K562 (cell line): ENCODE measurements at regions not wholly inside any gene's neighbourhood (a gene's known extent, or its start where the extent isn't known, plus 50 kb on each side); places are given as distances from the start of the nearest gene placed in this dataset.

Experiments used
- ATAC-seq: fragments of 200-7000 bp; cut with Tn5 transposase; 3 replicates; pipeline ENCODE4 v1.9.1; 2020; ENCODE audit warnings: moderate library complexity
- BruUV-seq: library from RNA; stranded (reverse); fragments of 400-500 nt; replicated peaks from 2 replicates; lab custom pipeline; 2021; lab: Mats Ljungman, UMichigan
- CTCF ChIA-PET: fragments of 300-600 bp; formaldehyde crosslinking; extraction: SDS; loops from one replicate; lab custom pipeline; 2021; ENCODE audit warnings: low intra/inter-chr PET ratio; lab: Yijun Ruan, JAX
- POLR2A ChIA-PET: fragments of 300-600, 350-650 bp; sonication (Branson Sonifier 250); formaldehyde crosslinking; extraction: SDS; loops from one replicate; lab custom pipeline; 2021; ENCODE audit warnings: antibody characterized with exemption, inconsistent platforms; lab: Yijun Ruan, JAX
- DNase-seq, 4 experiments: peaks; one replicate each; pipeline versions ENCODE4 v3.0.0 to v3.0.0-alpha.2; 2011 to 2018; ENCODE audit warnings: low spot score in 3 of 4, mixed read lengths in 3 of 4; ENCODE audit errors: extremely low read depth in 1 of 4
- FAIRE-seq: peaks from 2 replicates; lab custom pipeline; 2011; peaks lifted over from hg19 to GRCh38; lab: Jason Lieb, UNC
- H2AFZ ChIP-seq: 2 replicates; pipeline ENCODE4 v1.6.0; 2011; ENCODE audit warnings: low read depth, low read length, control low read depth, inconsistent platforms
- H3K27ac ChIP-seq: fragments of 200-600 bp; 3 replicates; pipeline ENCODE4 v1.8.0; 2011; ENCODE audit warnings: low read depth, mild to moderate bottlenecking, control low read depth, inconsistent platforms, low read length, moderate library complexity, mixed read lengths; ENCODE audit errors: extremely low read depth
- H3K27me3 ChIP-seq, 2 experiments: fragments of 300-600 bp in 1 of 2; 2 replicates in 1 of 2; 3 replicates in 1 of 2; pipeline versions ENCODE4 v1.6.0 to v1.8.0; 2011; ENCODE audit warnings: inconsistent platforms in 2 of 2, low read length in 2 of 2, mild to moderate bottlenecking in 1 of 2, mixed read lengths in 1 of 2, moderate library complexity in 1 of 2; ENCODE audit not compliant: control insufficient read depth in 2 of 2, insufficient read depth in 2 of 2
- H3K36me3 ChIP-seq: fragments of 300-600 bp; 3 replicates; pipeline ENCODE4 v1.8.0; 2011; ENCODE audit warnings: mild to moderate bottlenecking, low read length, inconsistent platforms; ENCODE audit not compliant: control insufficient read depth, insufficient read depth
- H3K4me1 ChIP-seq, 2 experiments: fragments of 200-600 bp in 1 of 2; replicated peaks in 1 of 2; 2 replicates in 1 of 2; 3 replicates in 1 of 2; pipeline versions ENCODE4 v1.5.1 to v1.8.0; 2011; ENCODE audit warnings: inconsistent platforms in 2 of 2, low read length in 2 of 2, mild to moderate bottlenecking in 1 of 2, mixed read lengths in 1 of 2, moderate library complexity in 1 of 2; ENCODE audit not compliant: control insufficient read depth in 2 of 2, insufficient read depth in 2 of 2
- H3K4me2 ChIP-seq: 2 replicates; pipeline ENCODE4 v1.6.1; 2011; ENCODE audit warnings: low read length, control low read depth, inconsistent platforms, mixed read lengths; ENCODE audit not compliant: insufficient read depth
- H3K4me3 ChIP-seq: fragments of 200-600 bp; sonication (generic), shearing (Covaris generic); 2 replicates; pipeline ENCODE4 v1.5.1; 2016; ENCODE audit warnings: control low read depth, inconsistent platforms
- H3K79me2 ChIP-seq: fragments of 200-600 bp; 3 replicates; pipeline ENCODE4 v1.8.0; 2011; ENCODE audit warnings: low read length, inconsistent platforms; ENCODE audit not compliant: control insufficient read depth, insufficient read depth
- H3K9ac ChIP-seq, 2 experiments: 2 replicates each; pipeline versions ENCODE4 v1.6.0 to v1.6.1; 2011; ENCODE audit warnings: low read depth in 2 of 2, low read length in 2 of 2, control low read depth in 1 of 2, inconsistent platforms in 1 of 2, mild to moderate bottlenecking in 1 of 2, mixed read lengths in 1 of 2; ENCODE audit not compliant: insufficient read depth in 1 of 2
- H3K9me1 ChIP-seq: one replicate; pipeline ENCODE4 v1.6.0; 2011; ENCODE audit warnings: inconsistent platforms, mild to moderate bottlenecking, low read length, moderate library complexity; ENCODE audit not compliant: control insufficient read depth, insufficient read depth
- H3K9me3 ChIP-seq: replicated peaks from 2 replicates; pipeline ENCODE4 v1.5.1; 2011; ENCODE audit warnings: low read depth, low read length, inconsistent platforms; ENCODE audit not compliant: control insufficient read depth, insufficient read depth
- H4K20me1 ChIP-seq: replicated peaks from 2 replicates; pipeline ENCODE4 v1.6.1; 2011; ENCODE audit warnings: low read length, inconsistent platforms, mixed read lengths; ENCODE audit not compliant: control insufficient read depth, insufficient read depth
- CBFA2T3 ChIP-seq: fragments of 450-650 bp; IDR thresholded peaks from 2 replicates; pipeline ENCODE4 v1.6.1; 2017
- CBX1 ChIP-seq: sonication (generic); IDR thresholded peaks from 2 replicates; pipeline ENCODE4 v1.6.1; 2016; ENCODE audit warnings: antibody characterized with exemption, low read depth, mild to moderate bottlenecking
- CBX3 ChIP-seq, 2 experiments: IDR thresholded peaks; 1 replicate in 1 of 2; 2 replicates in 1 of 2; pipeline ENCODE4 v1.6.1; 2012; ENCODE audit warnings: inconsistent platforms in 2 of 2, low read length in 2 of 2, borderline replicate concordance in 1 of 2, control low read depth in 1 of 2
- CBX5 ChIP-seq: IDR thresholded peaks from 2 replicates; pipeline ENCODE4 v1.6.1; 2014; ENCODE audit warnings: low read depth, borderline replicate concordance
- DPF2 ChIP-seq: fragments of 450-650 bp; IDR thresholded peaks from 2 replicates; pipeline ENCODE4 v1.6.1; 2016
- HEY1 ChIP-seq: fragments of 250-450 bp; sonication (Bioruptor Pico); IDR thresholded peaks from 2 replicates; pipeline ENCODE4 v1.5.0; 2020; ENCODE audit warnings: mild to moderate bottlenecking, moderate library complexity, borderline replicate concordance
- RBBP5 ChIP-seq: fragments of 200-600 bp; sonication (generic); IDR thresholded peaks from 2 replicates; pipeline ENCODE4 v1.6.1; 2012; ENCODE audit warnings: borderline replicate concordance, mild to moderate bottlenecking, low read length, control low read depth, inconsistent platforms; ENCODE audit not compliant: insufficient read depth, poor library complexity, severe bottlenecking
- SIRT6 ChIP-seq: IDR thresholded peaks from one replicate; pipeline ENCODE4 v1.6.1; 2012; ENCODE audit warnings: low read depth, mild to moderate bottlenecking, control low read depth, inconsistent platforms, low read length, moderate library complexity
- SMARCE1 ChIP-seq: fragments of 450-650 bp; IDR thresholded peaks from 2 replicates; pipeline ENCODE4 v1.7.1; 2016; ENCODE audit warnings: mild to moderate bottlenecking
- ZFP36 ChIP-seq: fragments of 150-350 bp; IDR thresholded peaks from 2 replicates; pipeline ENCODE4 v1.6.1; 2018; ENCODE audit warnings: low read length, low read depth; ENCODE audit not compliant: partially characterized antibody
- WGBS: fragments of 100-300 bp; shearing (Covaris generic); methylation state at CpG from one replicate; pipeline ENCODE4 v1.1.6; 2016; ENCODE audit warnings: low coverage, mixed read lengths; ENCODE audit not compliant: insufficient coverage; ENCODE audit errors: missing lambda C conversion rate; 5-methylcytosine and 5-hydroxymethylcytosine counted together
- in situ Hi-C: fragments of 300-500 bp; cut with MboI; formaldehyde crosslinking; loops from 4 replicates; pipeline ENCODE4 v1.15.0; 2018; ENCODE audit warnings: inconsistent platforms, mixed read lengths
- intact Hi-C: fragments of 100-400 bp; cut with micrococcal nuclease; formaldehyde crosslinking; loops from 2 replicates; pipeline ENCODE4 v1.14.2; 2022
- TF ChIP-seq, protein P1 (sequence below): fragments of 450-650 bp; IDR thresholded peaks from 2 replicates; pipeline ENCODE4 v1.6.1; 2016; ENCODE audit warnings: missing biosample characterization, missing genetic modification characterization
- TF ChIP-seq, protein P2 (sequence below), 3 experiments: fragments of 200-800 bp in 1 of 3; fragments of 250-450 bp in 1 of 3; fragments of 450-650 bp in 1 of 3; sonication (Bioruptor Pico) in 1 of 3; sonication (Bioruptor generic) in 1 of 3; formaldehyde crosslinking in 1 of 3; IDR thresholded peaks; 2 replicates each; pipeline versions ENCODE4 v1.6.1 to v1.8.0; 2016 to 2022; ENCODE audit warnings: mild to moderate bottlenecking in 2 of 3, missing genetic modification characterization in 2 of 3, missing compliant biosample characterization in 1 of 3, moderate library complexity in 1 of 3

DNA sequence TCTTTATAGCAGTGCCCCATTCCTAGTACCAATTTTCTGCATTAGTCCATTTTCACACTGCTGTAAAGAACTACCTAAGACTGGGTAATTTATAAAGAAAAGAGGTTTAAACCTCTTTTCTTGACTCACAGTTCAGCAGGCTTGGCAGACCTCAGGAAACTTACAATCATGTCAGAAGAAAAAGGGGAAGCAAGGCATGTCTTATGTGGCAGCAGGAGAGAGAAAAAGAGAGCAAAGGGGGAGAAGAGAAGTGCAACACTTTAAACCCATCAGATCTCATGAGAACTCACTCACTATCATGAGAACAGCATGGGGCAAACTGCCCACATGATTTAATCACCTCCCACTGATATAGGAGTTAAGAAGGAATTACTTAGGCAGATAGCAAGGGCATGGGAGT, 101.6 kb upstream of the PLEKHG7 start:
- no peaks in the 10 kb centered on the region for H3K36me3 ChIP-seq
- CTCF ChIA-PET: no interaction called here
- H3K27me3 ChIP-seq: no peaks in the 10 kb centered on the region
- no peaks in the 10 kb centered on the region; the same call in 1 of the 2 replicates for H3K9me3 ChIP-seq
- DNase-seq: no peak
- no peak for FAIRE-seq
- no peaks in the 10 kb centered on the region for H4K20me1 ChIP-seq
- POLR2A ChIA-PET: no interaction called here
- intact Hi-C loops (no loop called here), in situ Hi-C loops (no loop called here)
- no TSS peak for BruUV-seq
- no peak overlapping the region for H3K9ac ChIP-seq
- H3K27ac ChIP-seq: no peak overlapping the region
- peak; percentile 12; the same call in 1 of the 2 replicates for TF ChIP-seq CBFA2T3
- TF ChIP-seq SMARCE1: no peak
- no peak for TF ChIP-seq DPF2
- no peaks in the 10 kb centered on the region for H3K79me2 ChIP-seq
- no peaks in the 10 kb centered on the region for H3K9me1 ChIP-seq
- H3K4me2 ChIP-seq: no peak overlapping the region
- H2AFZ ChIP-seq: no peak overlapping the region
- H3K4me1 ChIP-seq: no peaks in the 10 kb centered on the region
- ATAC-seq: no peak
- no peak overlapping the region for H3K4me3 ChIP-seq

DNA sequence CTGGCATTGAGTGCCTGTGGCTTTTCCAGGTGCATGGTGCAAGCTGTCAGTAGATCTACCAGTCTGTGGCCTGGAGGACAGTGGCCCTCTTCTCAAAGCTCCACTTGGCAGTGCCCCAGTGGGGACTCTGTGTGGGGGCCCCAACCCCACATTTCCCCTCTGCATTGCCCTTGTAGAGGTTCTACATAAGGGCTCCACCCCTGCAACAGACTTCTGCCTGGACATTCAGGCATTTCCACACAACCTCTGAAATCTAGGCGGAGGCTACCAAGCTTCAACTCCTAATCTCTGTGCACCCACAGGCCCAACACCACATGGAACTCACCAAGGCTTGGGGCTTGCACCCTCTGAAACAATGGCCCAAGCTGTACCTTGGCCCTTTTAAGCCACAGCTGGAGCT, 102.7 kb upstream of the PLEKHG7 start:
- ChIA-PET POLR2A (interaction anchor here (0.6 kb wide), 1 partner anchor 844 kb away, joined by 5 read pairs; no protein-coding TSS in a partner anchor), CTCF (no interaction called here)
- no peaks in the 10 kb centered on the region for H3K27me3 ChIP-seq
- DNase-seq (no peak), FAIRE-seq (no peak), ATAC-seq (no peak)
- H3K9me1 ChIP-seq: no peaks in the 10 kb centered on the region
- no peak overlapping the region for H3K27ac ChIP-seq
- TF ChIP-seq CBX1 (0 out of 2 replicates have a peak, but pooled peaks have one; percentile 47), RBBP5 (no peak), CBX3 (IDR thresholded peaks at IDR 0.05; ENCODE audit: borderline replicate concordance in 1 of 2, low read length in 2 of 2) (0 out of 3 replicates have a peak, but pooled peaks of 1 of the 2 experiments have one; percentile 27), CBX5 (peak; percentile 75), SIRT6 (no peak), HEY1 (CRISPR knock-in tag) (no peak), ZFP36 (peak; percentile 42)
- TF ChIP-seq, protein P1, sequence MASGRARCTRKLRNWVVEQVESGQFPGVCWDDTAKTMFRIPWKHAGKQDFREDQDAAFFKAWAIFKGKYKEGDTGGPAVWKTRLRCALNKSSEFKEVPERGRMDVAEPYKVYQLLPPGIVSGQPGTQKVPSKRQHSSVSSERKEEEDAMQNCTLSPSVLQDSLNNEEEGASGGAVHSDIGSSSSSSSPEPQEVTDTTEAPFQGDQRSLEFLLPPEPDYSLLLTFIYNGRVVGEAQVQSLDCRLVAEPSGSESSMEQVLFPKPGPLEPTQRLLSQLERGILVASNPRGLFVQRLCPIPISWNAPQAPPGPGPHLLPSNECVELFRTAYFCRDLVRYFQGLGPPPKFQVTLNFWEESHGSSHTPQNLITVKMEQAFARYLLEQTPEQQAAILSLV (tag): no peak
- TF ChIP-seq, protein P2, sequence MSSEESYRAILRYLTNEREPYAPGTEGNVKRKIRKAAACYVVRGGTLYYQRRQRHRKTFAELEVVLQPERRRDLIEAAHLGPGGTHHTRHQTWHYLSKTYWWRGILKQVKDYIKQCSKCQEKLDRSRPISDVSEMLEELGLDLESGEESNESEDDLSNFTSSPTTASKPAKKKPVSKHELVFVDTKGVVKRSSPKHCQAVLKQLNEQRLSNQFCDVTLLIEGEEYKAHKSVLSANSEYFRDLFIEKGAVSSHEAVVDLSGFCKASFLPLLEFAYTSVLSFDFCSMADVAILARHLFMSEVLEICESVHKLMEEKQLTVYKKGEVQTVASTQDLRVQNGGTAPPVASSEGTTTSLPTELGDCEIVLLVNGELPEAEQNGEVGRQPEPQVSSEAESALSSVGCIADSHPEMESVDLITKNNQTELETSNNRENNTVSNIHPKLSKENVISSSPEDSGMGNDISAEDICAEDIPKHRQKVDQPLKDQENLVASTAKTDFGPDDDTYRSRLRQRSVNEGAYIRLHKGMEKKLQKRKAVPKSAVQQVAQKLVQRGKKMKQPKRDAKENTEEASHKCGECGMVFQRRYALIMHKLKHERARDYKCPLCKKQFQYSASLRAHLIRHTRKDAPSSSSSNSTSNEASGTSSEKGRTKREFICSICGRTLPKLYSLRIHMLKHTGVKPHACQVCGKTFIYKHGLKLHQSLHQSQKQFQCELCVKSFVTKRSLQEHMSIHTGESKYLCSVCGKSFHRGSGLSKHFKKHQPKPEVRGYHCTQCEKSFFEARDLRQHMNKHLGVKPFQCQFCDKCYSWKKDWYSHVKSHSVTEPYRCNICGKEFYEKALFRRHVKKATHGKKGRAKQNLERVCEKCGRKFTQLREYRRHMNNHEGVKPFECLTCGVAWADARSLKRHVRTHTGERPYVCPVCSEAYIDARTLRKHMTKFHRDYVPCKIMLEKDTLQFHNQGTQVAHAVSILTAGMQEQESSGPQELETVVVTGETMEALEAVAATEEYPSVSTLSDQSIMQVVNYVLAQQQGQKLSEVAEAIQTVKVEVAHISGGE (CRISPR knock-in tag; IDR thresholded peaks at IDR 0.05): no peak
- H3K79me2 ChIP-seq: no peaks in the 10 kb centered on the region
- H3K9me3 ChIP-seq: no peaks in the 10 kb centered on the region; the same call in 1 of the 2 replicates
- no peaks in the 10 kb centered on the region for H3K36me3 ChIP-seq
- BruUV-seq: no TSS peak
- H3K4me1 ChIP-seq: no peaks in the 10 kb centered on the region
- no peaks in the 10 kb centered on the region for H4K20me1 ChIP-seq
- no peak overlapping the region for H2AFZ ChIP-seq
- 10% methylated on average over 1 of the region's 1 CpG for WGBS
- no peak overlapping the region for H3K9ac ChIP-seq
- H3K4me3 ChIP-seq: no peak overlapping the region
- in situ Hi-C loops (no loop called here), intact Hi-C loops (no loop called here)
- no peak overlapping the region for H3K4me2 ChIP-seq
